Suprapubic skin (tissue), 4 donors: ENCODE measurements at regions not wholly inside any gene's neighbourhood (a gene's known extent, or its start where the extent isn't known, plus 50 kb on each side); places are given as distances from the start of the nearest gene placed in this dataset.

Source experiments
- DNase-seq, 2 donors: peaks; one replicate each; pipeline ENCODE4 v3.0.0-alpha.2; 2019; ENCODE audit warnings: low spot score in 2 of 2
- H3K27ac ChIP-seq: fragments of 200-600 bp; sonication (generic); one replicate; pipeline ENCODE4 v1.5.1; 2019
- H3K27me3 ChIP-seq: fragments of 200-600 bp; sonication (generic); one replicate; pipeline ENCODE4 v1.5.1; 2019
- H3K36me3 ChIP-seq: fragments of 200-600 bp; sonication (generic); one replicate; pipeline ENCODE4 v1.5.1; 2019
- H3K4me1 ChIP-seq: fragments of 200-600 bp; sonication (generic); one replicate; pipeline ENCODE4 v1.5.1; 2019
- H3K4me3 ChIP-seq: fragments of 200-600 bp; sonication (generic); one replicate; pipeline ENCODE4 v1.5.1; 2019; ENCODE audit warnings: mild to moderate bottlenecking
- H3K9me3 ChIP-seq: fragments of 200-600 bp; sonication (generic); one replicate; pipeline ENCODE4 v1.5.1; 2019
- CTCF ChIP-seq, 2 donors: fragments of 200-600 bp in 1 of 2; fragments of 450-650 bp in 1 of 2; sonication (generic) in 1 of 2; IDR thresholded peaks; one replicate each; pipeline ENCODE4 v1.5.1; 2016 to 2019; ENCODE audit warnings: antibody characterized with exemption in 2 of 2, mild to moderate bottlenecking in 1 of 2, moderate library complexity in 1 of 2
- EP300 ChIP-seq: sonication (generic); formaldehyde crosslinking; IDR thresholded peaks from one replicate; pipeline ENCODE4 v1.6.1; 2017; ENCODE audit warnings: antibody characterized with exemption
- POLR2A ChIP-seq, 2 donors: fragments of 450-650 bp; IDR thresholded peaks; one replicate each; pipeline ENCODE4 v1.6.1; 2017; ENCODE audit warnings: antibody characterized with exemption in 2 of 2, mild to moderate bottlenecking in 2 of 2, moderate library complexity in 2 of 2
- POLR2AphosphoS5 ChIP-seq, 3 donors: sonication (generic); formaldehyde crosslinking; IDR thresholded peaks; one replicate each; pipeline ENCODE4 v1.6.1; 2017; ENCODE audit warnings: antibody characterized with exemption in 3 of 3
- WGBS: methylation state at CpG from one replicate; pipeline ENCODE4 v1.1.5; 2018; 5-methylcytosine and 5-hydroxymethylcytosine counted together

- Histone ChIP-seq H3K36me3 (no peaks in the 10 kb centered on the region), H3K4me3 (no peak overlapping the region), H3K9me3 (no peaks in the 10 kb centered on the region), H3K27me3 (no peaks in the 10 kb centered on the region), H3K4me1 (peaks cover 10% of the 10 kb centered on the region), H3K27ac (no peak overlapping the region)
- DNase-seq, result no peak
- TF ChIP-seq EP300, result no peak
- TF ChIP-seq POLR2AphosphoS5 (IDR thresholded peaks at IDR 0.05), result no peak
- TF ChIP-seq CTCF (IDR thresholded peaks at IDR 0.05), result no peak
Observed at GRCh38 chr4:4675641-4676040, 133.8 kb upstream of the STX18 start.

GRCh38 chr4:4675051-4675581 lies 133.3 kb upstream of the STX18 start:
- WGBS, result 81% methylated on average over 3 of the region's 3 CpGs
- no peak for TF ChIP-seq CTCF (IDR thresholded peaks at IDR 0.05)
- TF ChIP-seq POLR2A (IDR thresholded peaks at IDR 0.05), result no peak
- TF ChIP-seq EP300, result no peak
- TF ChIP-seq POLR2AphosphoS5 (IDR thresholded peaks at IDR 0.05), result no peak
- Histone ChIP-seq H3K4me3 (no peak overlapping the region), H3K27ac (no peak overlapping the region), H3K4me1 (peaks cover 10% of the 10 kb centered on the region), H3K9me3 (no peaks in the 10 kb centered on the region), H3K27me3 (no peaks in the 10 kb centered on the region), H3K36me3 (no peaks in the 10 kb centered on the region)
- no peak for DNase-seq

GRCh38 chr4:4673070-4673469 lies 131.2 kb upstream of the STX18 start:
- no peak overlapping the region for H3K4me3 ChIP-seq
- peak overlapping the region; percentile 75 for H3K27ac ChIP-seq
- TF ChIP-seq POLR2A (IDR thresholded peaks at IDR 0.05), result no peak
- TF ChIP-seq POLR2AphosphoS5 (IDR thresholded peaks at IDR 0.05), result no peak
- TF ChIP-seq EP300, result no peak
- no peak for TF ChIP-seq CTCF (IDR thresholded peaks at IDR 0.05)
- H3K4me1 ChIP-seq, result peaks cover 10% of the 10 kb centered on the region
- H3K9me3 ChIP-seq, result no peaks in the 10 kb centered on the region
- no peaks in the 10 kb centered on the region for H3K36me3 ChIP-seq
- WGBS, result 53% methylated on average over 19 of the region's 19 CpGs
- no peaks in the 10 kb centered on the region for H3K27me3 ChIP-seq
- peak in 1 of 2 donors; percentile 72 for DNase-seq

GRCh38 chr4:4672402-4672801 lies 130.6 kb upstream of the STX18 start:
- no peak for DNase-seq
- H3K9me3 ChIP-seq, result no peaks in the 10 kb centered on the region
- H3K27me3 ChIP-seq, result no peaks in the 10 kb centered on the region
- WGBS, result 69% methylated on average over 8 of the region's 8 CpGs
- peaks cover 15% of the 10 kb centered on the region for H3K4me1 ChIP-seq
- no peak for TF ChIP-seq EP300
- no peaks in the 10 kb centered on the region for H3K36me3 ChIP-seq
- H3K27ac ChIP-seq, result peak overlapping the region; percentile 75
- no peak overlapping the region for H3K4me3 ChIP-seq

- no peak for DNase-seq
- no peak overlapping the region for H3K4me3 ChIP-seq
- TF ChIP-seq EP300 (no peak), POLR2A (IDR thresholded peaks at IDR 0.05) (no peak), POLR2AphosphoS5 (IDR thresholded peaks at IDR 0.05) (no peak), CTCF (IDR thresholded peaks at IDR 0.05) (no peak)
- H3K36me3 ChIP-seq, result no peaks in the 10 kb centered on the region
- H3K9me3 ChIP-seq, result no peaks in the 10 kb centered on the region
- H3K27ac ChIP-seq, result peak overlapping the region; percentile 7
- H3K27me3 ChIP-seq, result no peaks in the 10 kb centered on the region
- peaks cover 16% of the 10 kb centered on the region for H3K4me1 ChIP-seq
- WGBS, result 50% methylated on average over 5 of the region's 5 CpGs
Observed at GRCh38 chr4:4671774-4672349, 130.0 kb upstream of the STX18 start.

- no peak overlapping the region for H3K27ac ChIP-seq
- no peaks in the 10 kb centered on the region for H3K27me3 ChIP-seq
- peaks cover 16% of the 10 kb centered on the region for H3K4me1 ChIP-seq
- no peaks in the 10 kb centered on the region for H3K9me3 ChIP-seq
- no peak for TF ChIP-seq CTCF (IDR thresholded peaks at IDR 0.05)
- TF ChIP-seq POLR2AphosphoS5 (IDR thresholded peaks at IDR 0.05), result no peak
- no peak for TF ChIP-seq EP300
- no peak for TF ChIP-seq POLR2A (IDR thresholded peaks at IDR 0.05)
- no peaks in the 10 kb centered on the region for H3K36me3 ChIP-seq
- WGBS, result 67% methylated on average over 5 of the region's 5 CpGs
- no peak overlapping the region for H3K4me3 ChIP-seq
- DNase-seq, result no peak
Observed at GRCh38 chr4:4670869-4671268, 129.0 kb upstream of the STX18 start.
